ENCODE measurements at regions not wholly inside any gene's neighbourhood (a gene's known extent, or its start where the extent isn't known, plus 50 kb on each side); places are given as distances from the start of the nearest gene placed in this dataset.

DNA sequence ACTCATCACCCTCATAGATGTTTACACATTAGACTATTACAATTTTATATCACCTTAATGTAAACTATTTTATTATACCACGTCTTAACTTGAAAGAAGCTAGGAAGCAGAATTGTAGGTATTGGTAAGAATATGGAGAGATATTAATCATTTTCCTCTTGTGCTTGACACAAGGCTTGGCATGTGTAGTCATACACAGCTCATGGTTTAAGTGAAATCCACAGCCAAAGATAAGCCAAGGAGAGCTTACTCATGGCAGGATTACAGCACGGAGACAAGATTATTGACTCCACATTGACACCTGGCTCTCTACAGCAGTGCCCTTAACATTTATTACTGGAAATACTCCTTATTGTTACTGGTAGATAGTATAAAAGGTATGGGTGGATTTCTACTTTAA lies 68.4 kb upstream of the ADGRL4 start:
- H3K4me1 ChIP-seq (ENCODE audit: control insufficient read depth in 1 of 2, insufficient read depth in 2 of 2, low read length in 2 of 2) = no peaks in the 10 kb centered on the region
- H3K9ac ChIP-seq (ENCODE audit: low read depth in 1 of 2, low read length in 2 of 2) = no peak overlapping the region
- no peaks in the 10 kb centered on the region for H3K9me3 ChIP-seq (ENCODE audit: control insufficient read depth in 1 of 2, low read length in 2 of 2)
- no peaks in the 10 kb centered on the region for H3K36me3 ChIP-seq (ENCODE audit: control insufficient read depth in 1 of 2, insufficient read depth in 2 of 2, low read length in 2 of 2)
- no peak overlapping the region for H3K27ac ChIP-seq (ENCODE audit: low read depth, low read length)
- H3K27me3 ChIP-seq (ENCODE audit: control insufficient read depth in 1 of 2, insufficient read depth in 2 of 2, low read length in 2 of 2) = no peaks in the 10 kb centered on the region
- H3K4me3 ChIP-seq (ENCODE audit: low read depth in 1 of 2, low read length in 2 of 2) = no peak overlapping the region

DNA sequence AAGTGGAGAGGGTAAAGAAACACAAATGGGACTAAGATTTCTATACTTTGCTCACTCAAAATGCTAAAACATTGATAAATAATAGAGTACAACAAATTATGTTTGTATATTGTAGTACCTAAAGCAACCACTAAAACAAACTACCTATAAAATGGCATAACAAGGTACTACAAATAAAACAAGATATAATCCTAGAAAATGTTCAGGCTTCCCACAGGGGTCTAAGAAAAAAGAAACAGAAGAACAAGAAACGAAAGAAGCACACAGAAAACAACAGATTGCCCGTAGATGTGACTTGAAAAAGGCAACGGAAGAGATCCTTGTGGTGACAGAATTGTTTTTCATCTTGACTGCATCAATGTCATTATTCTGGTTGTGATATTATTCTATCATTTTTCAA lies 63.3 kb upstream of the ADGRL4 start:
- H3K4me1 ChIP-seq (ENCODE audit: control insufficient read depth in 1 of 2, insufficient read depth in 2 of 2, low read length in 2 of 2) = no peaks in the 10 kb centered on the region
- H3K9me3 ChIP-seq (ENCODE audit: control insufficient read depth in 1 of 2, low read length in 2 of 2) = no peaks in the 10 kb centered on the region
- H3K36me3 ChIP-seq (ENCODE audit: control insufficient read depth in 1 of 2, insufficient read depth in 2 of 2, low read length in 2 of 2) = no peaks in the 10 kb centered on the region
- no peaks in the 10 kb centered on the region for H3K27me3 ChIP-seq (ENCODE audit: control insufficient read depth in 1 of 2, insufficient read depth in 2 of 2, low read length in 2 of 2)
- no peak overlapping the region for H3K9ac ChIP-seq (ENCODE audit: low read depth in 1 of 2, low read length in 2 of 2)
- no peak overlapping the region for H3K27ac ChIP-seq (ENCODE audit: low read depth, low read length)
- H3K4me3 ChIP-seq (ENCODE audit: low read depth in 1 of 2, low read length in 2 of 2) = no peak overlapping the region

DNA sequence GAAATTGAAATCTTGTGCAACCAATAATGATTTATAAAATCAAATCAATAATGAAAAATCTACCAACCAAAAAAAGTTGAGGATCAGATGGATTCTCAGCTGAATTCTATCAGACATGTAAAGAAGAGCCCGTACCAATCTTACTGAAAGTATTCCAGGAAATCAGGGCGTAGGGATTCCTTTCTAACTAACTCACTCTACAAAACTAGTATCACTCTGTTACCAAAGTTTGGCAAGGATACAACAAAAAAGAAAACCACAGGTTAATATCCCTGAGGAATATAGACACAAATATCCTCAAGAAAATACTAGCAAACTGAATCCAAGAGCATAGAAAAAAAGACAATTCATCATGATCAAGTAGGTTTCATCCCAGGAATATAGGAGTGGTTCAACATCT lies 52.8 kb upstream of the ADGRL4 start:
- Histone ChIP-seq H3K4me1 (ENCODE audit: control insufficient read depth in 1 of 2, insufficient read depth in 2 of 2, low read length in 2 of 2) (no peaks in the 10 kb centered on the region), H3K27me3 (ENCODE audit: control insufficient read depth in 1 of 2, insufficient read depth in 2 of 2, low read length in 2 of 2) (no peaks in the 10 kb centered on the region), H3K36me3 (ENCODE audit: control insufficient read depth in 1 of 2, insufficient read depth in 2 of 2, low read length in 2 of 2) (no peaks in the 10 kb centered on the region), H3K4me3 (ENCODE audit: low read depth in 1 of 2, low read length in 2 of 2) (no peak overlapping the region), H3K9me3 (ENCODE audit: control insufficient read depth in 1 of 2, low read length in 2 of 2) (peaks cover 1 to 11% of the 10 kb centered on the region in 2 donors), H3K9ac (ENCODE audit: low read depth in 1 of 2, low read length in 2 of 2) (no peak overlapping the region), H3K27ac (ENCODE audit: low read depth, low read length) (no peak overlapping the region)
